Body of pancreas (tissue), 4 donors: ENCODE measurements at regions not wholly inside any gene's neighbourhood (a gene's known extent, or its start where the extent isn't known, plus 50 kb on each side); places are given as distances from the start of the nearest gene placed in this dataset.

Experiments used
- CTCF ChIP-seq, 7 experiments: fragments of 450-650 bp in 4 of 7; fragments of 200-600 bp in 3 of 7; sonication (generic) in 3 of 7; IDR thresholded peaks; one replicate each; pipeline ENCODE4 v1.5.1; 2016 to 2019; ENCODE audit warnings: antibody characterized with exemption in 7 of 7
- POLR2A ChIP-seq, 3 donors: fragments of 450-650 bp; IDR thresholded peaks; one replicate each; pipeline ENCODE4 v1.6.1; 2016; ENCODE audit warnings: antibody characterized with exemption in 3 of 3, mild to moderate bottlenecking in 2 of 3

GRCh38 chr22:44554411-44554810, 56.4 kb upstream of the RTL6 start:
- TF ChIP-seq CTCF (IDR thresholded peaks at IDR 0.05) (no peak), POLR2A (IDR thresholded peaks at IDR 0.05) (no peak)
